ENCODE measurements at regions not wholly inside any gene's neighbourhood (a gene's known extent, or its start where the extent isn't known, plus 50 kb on each side); places are given as distances from the start of the nearest gene placed in this dataset.

- no peaks in the 10 kb centered on the region for H3K4me1 ChIP-seq
- no peak overlapping the region for H3K4me3 ChIP-seq
- H3K27me3 ChIP-seq, result no peaks in the 10 kb centered on the region
- no peak overlapping the region for H3K27ac ChIP-seq
- no peaks in the 10 kb centered on the region for H3K36me3 ChIP-seq
- no peak overlapping the region for H3K9ac ChIP-seq (ENCODE audit: low read depth in 2 of 2, low read length in 2 of 2)
- H3K9me3 ChIP-seq, result no peaks in the 10 kb centered on the region
- TF ChIP-seq CTCF (IDR thresholded peaks at IDR 0.05), result no peak
- intact Hi-C loops (cut with DNase I), result no loop called here
- no peak for DNase-seq
These were observed 904.9 kb downstream of the CENPC start for GRCh38 chr4:66640233-66640990.

GRCh38 chr4:66639361-66639760 is 905.9 kb downstream of the CENPC start:
- Histone ChIP-seq H3K4me1 (no peaks in the 10 kb centered on the region), H3K4me3 (no peak overlapping the region), H3K9ac (ENCODE audit: low read depth in 2 of 2, low read length in 2 of 2) (no peak overlapping the region), H3K27me3 (no peaks in the 10 kb centered on the region), H3K27ac (no peak overlapping the region), H3K36me3 (no peaks in the 10 kb centered on the region), H3K9me3 (no peaks in the 10 kb centered on the region)
- intact Hi-C loops (cut with DNase I), result no loop called here
- TF ChIP-seq CTCF (IDR thresholded peaks at IDR 0.05), result no peak
- DNase-seq, result no peak

DNA sequence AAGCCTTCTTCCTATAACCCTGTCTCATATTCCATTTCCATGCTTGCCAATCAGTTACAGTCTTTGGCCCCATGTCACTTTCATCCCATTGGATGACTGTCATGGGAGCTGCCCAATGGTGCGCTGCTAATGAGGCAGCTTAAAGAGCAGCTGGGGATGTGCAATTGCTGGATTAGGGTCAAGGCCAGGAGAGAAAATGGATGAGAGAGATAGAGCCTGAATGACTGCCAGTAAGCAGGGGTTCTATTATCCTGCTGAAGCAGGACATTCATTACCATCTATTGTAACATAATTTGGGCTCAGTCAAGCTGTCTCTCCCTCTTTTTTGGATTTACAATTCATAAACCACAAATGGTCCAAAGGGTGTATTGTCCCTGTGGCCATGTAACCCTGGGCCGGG is 909.0 kb downstream of the CENPC start:
- no peaks in the 10 kb centered on the region for H3K27me3 ChIP-seq
- no peak overlapping the region for H3K27ac ChIP-seq
- H3K9me3 ChIP-seq, result no peaks in the 10 kb centered on the region
- no peaks in the 10 kb centered on the region for H3K36me3 ChIP-seq
- intact Hi-C loops (cut with DNase I), result no loop called here
- no peak for DNase-seq
- no peak overlapping the region for H3K4me3 ChIP-seq
- H3K9ac ChIP-seq (ENCODE audit: low read depth in 2 of 2, low read length in 2 of 2), result no peak overlapping the region
- H3K4me1 ChIP-seq, result no peaks in the 10 kb centered on the region
- TF ChIP-seq CTCF (IDR thresholded peaks at IDR 0.05), result no peak

DNA sequence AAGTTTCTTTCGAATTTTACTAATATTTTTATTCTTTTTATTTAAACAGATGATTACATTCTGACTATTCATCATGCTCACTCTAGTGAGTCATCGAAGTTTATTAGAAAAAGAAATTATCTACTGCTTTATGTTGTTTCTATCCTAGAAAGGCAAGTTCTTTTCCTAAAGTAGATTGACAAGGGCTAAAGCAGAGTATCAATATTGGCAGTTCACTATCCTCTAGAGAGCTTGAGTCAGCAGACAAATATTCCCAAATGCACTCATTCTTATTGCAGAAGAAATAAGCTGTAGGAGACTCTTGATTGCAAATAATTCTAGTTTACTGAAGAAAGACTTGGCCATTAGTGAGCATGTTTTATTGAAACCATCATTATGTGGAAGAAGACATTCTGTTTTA is 911.8 kb downstream of the CENPC start:
- no peak for TF ChIP-seq CTCF (IDR thresholded peaks at IDR 0.05)
- intact Hi-C loops (cut with DNase I), result no loop called here
- no peak overlapping the region for H3K4me3 ChIP-seq
- no peak for DNase-seq
- no peak overlapping the region for H3K27ac ChIP-seq
- no peaks in the 10 kb centered on the region for H3K36me3 ChIP-seq
- H3K4me1 ChIP-seq, result no peaks in the 10 kb centered on the region
- H3K27me3 ChIP-seq, result no peaks in the 10 kb centered on the region
- no peaks in the 10 kb centered on the region for H3K9me3 ChIP-seq
- no peak overlapping the region for H3K9ac ChIP-seq (ENCODE audit: low read depth in 2 of 2, low read length in 2 of 2)

DNA sequence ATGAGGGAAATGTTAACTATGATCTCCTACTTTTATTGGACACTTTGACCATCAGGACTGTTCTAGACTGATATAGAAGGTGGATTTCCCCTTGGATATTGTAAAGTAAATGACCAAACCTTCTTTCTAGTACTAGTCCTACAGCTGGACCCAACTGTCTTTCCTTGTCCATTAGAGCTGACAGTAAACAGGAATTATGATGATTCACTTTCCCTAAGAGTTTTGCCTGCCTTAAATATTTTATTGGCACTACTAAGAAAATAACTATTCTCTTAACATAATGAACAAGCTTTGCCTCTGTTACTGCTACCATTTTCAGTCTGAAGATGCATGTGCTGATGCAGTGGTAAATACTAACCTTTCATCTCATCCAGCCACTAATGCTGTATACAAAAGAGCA is 915.4 kb downstream of the CENPC start:
- Histone ChIP-seq H3K4me3 (no peak overlapping the region), H3K27ac (no peak overlapping the region), H3K9ac (ENCODE audit: low read depth in 2 of 2, low read length in 2 of 2) (no peak overlapping the region), H3K4me1 (no peaks in the 10 kb centered on the region), H3K36me3 (no peaks in the 10 kb centered on the region), H3K9me3 (no peaks in the 10 kb centered on the region), H3K27me3 (no peaks in the 10 kb centered on the region)
- TF ChIP-seq CTCF (IDR thresholded peaks at IDR 0.05), result no peak
- no peak for DNase-seq
- intact Hi-C loops (cut with DNase I), result no loop called here

Data from colonic mucosa (tissue), 4 donors.